ENCODE measurements at regions not wholly inside any gene's neighbourhood (a gene's known extent, or its start where the extent isn't known, plus 50 kb on each side); places are given as distances from the start of the nearest gene placed in this dataset.

GRCh38 chr3:31421314-31422048 lies 111.2 kb upstream of the STT3B start:
- DNase-seq (ENCODE audit: low spot score) = peak; percentile 4
- in situ Hi-C loops (cut with MboI; ENCODE audit: low sequenced_read_pairs, unreplicated experiment) = no loop called here
- TF ChIP-seq CTCF (IDR thresholded peaks at IDR 0.05; ENCODE audit: borderline replicate concordance, control extremely low read depth, extremely low read depth, insufficient read depth, missing control alignments) = no peak

- in situ Hi-C loops (cut with MboI; ENCODE audit: low sequenced_read_pairs, unreplicated experiment) = no loop called here
- no peak for TF ChIP-seq CTCF (IDR thresholded peaks at IDR 0.05; ENCODE audit: borderline replicate concordance, control extremely low read depth, extremely low read depth, insufficient read depth, missing control alignments)
- no peak for DNase-seq (ENCODE audit: low spot score)
Measured at GRCh38 chr3:31422237-31422636, 110.5 kb upstream of the STT3B start.

- DNase-seq (ENCODE audit: low spot score) = no peak
- TF ChIP-seq CTCF (IDR thresholded peaks at IDR 0.05; ENCODE audit: borderline replicate concordance, control extremely low read depth, extremely low read depth, insufficient read depth, missing control alignments) = no peak
- in situ Hi-C loops (cut with MboI; ENCODE audit: low sequenced_read_pairs, unreplicated experiment) = no loop called here
Measured at GRCh38 chr3:31423482-31423881, 109.2 kb upstream of the STT3B start.

GRCh38 chr3:31425401-31425800 lies 107.3 kb upstream of the STT3B start:
- DNase-seq (ENCODE audit: low spot score) = no peak
- in situ Hi-C loops (cut with MboI; ENCODE audit: low sequenced_read_pairs, unreplicated experiment) = no loop called here
- TF ChIP-seq CTCF (IDR thresholded peaks at IDR 0.05; ENCODE audit: borderline replicate concordance, control extremely low read depth, extremely low read depth, insufficient read depth, missing control alignments) = no peak

GRCh38 chr3:31427623-31428022 lies 105.1 kb upstream of the STT3B start:
- in situ Hi-C loops (cut with MboI; ENCODE audit: low sequenced_read_pairs, unreplicated experiment) = no loop called here

GRCh38 chr3:31431321-31431720 lies 101.4 kb upstream of the STT3B start:
- no peak for TF ChIP-seq CTCF (IDR thresholded peaks at IDR 0.05; ENCODE audit: borderline replicate concordance, control extremely low read depth, extremely low read depth, insufficient read depth, missing control alignments)
- no peak for DNase-seq (ENCODE audit: low spot score)
- in situ Hi-C loops (cut with MboI; ENCODE audit: low sequenced_read_pairs, unreplicated experiment) = no loop called here

More at GRCh38 chr3:31427623-31428022, 105.1 kb upstream of the STT3B start:
- no peak for DNase-seq (ENCODE audit: low spot score)
- no peak for TF ChIP-seq CTCF (IDR thresholded peaks at IDR 0.05; ENCODE audit: borderline replicate concordance, control extremely low read depth, extremely low read depth, insufficient read depth, missing control alignments)

Measured in GM13976 (cell line).